SU-DHL-6 (cell line): ENCODE measurements at regions not wholly inside any gene's neighbourhood (a gene's known extent, or its start where the extent isn't known, plus 50 kb on each side); places are given as distances from the start of the nearest gene placed in this dataset.

Experiments used
- H2AFZ ChIP-seq: fragments of 200-600 bp; sonication (generic); 2 replicates; pipeline ENCODE4 v1.6.1; 2014; ENCODE audit warnings: low read depth, mild to moderate bottlenecking, moderate library complexity, mixed read lengths, antibody characterized with exemption, low read length; ENCODE audit not compliant: severe bottlenecking
- H3F3A ChIP-seq: fragments of 200-600 bp; shearing (Covaris generic); 2 replicates; pipeline ENCODE4 v1.6.0; 2016; ENCODE audit warnings: antibody characterized with exemption, mild to moderate bottlenecking; ENCODE audit not compliant: insufficient read depth
- H3K27ac ChIP-seq: fragments of 200-600 bp; sonication (generic); 2 replicates; pipeline ENCODE4 v1.5.1; 2016; ENCODE audit warnings: low read depth, mild to moderate bottlenecking, low read length, moderate library complexity, mixed read lengths
- H3K27me3 ChIP-seq: fragments of 200-600 bp; sonication (generic), shearing (Covaris generic); 2 replicates; pipeline ENCODE4 v1.6.0; 2014; ENCODE audit warnings: mild to moderate bottlenecking, low read length
- H3K36me3 ChIP-seq: fragments of 200-600 bp; sonication (generic); 2 replicates; pipeline ENCODE4 v1.6.1; 2014; ENCODE audit warnings: mild to moderate bottlenecking, low read length, mixed read lengths
- H3K4me2 ChIP-seq: fragments of 300-600, 200-600 bp; shearing (Covaris generic), sonication (generic); 2 replicates; pipeline ENCODE4 v1.6.0; 2014; ENCODE audit warnings: low read length, low read depth, mild to moderate bottlenecking; ENCODE audit not compliant: poor library complexity, severe bottlenecking
- H3K4me3 ChIP-seq: fragments of 200-600 bp; sonication (generic); 2 replicates; pipeline ENCODE4 v1.5.1; 2014; ENCODE audit warnings: antibody characterized with exemption, low read length, mild to moderate bottlenecking, mixed read lengths; ENCODE audit not compliant: insufficient read depth, poor library complexity, severe bottlenecking
- H3K79me2 ChIP-seq: fragments of 200-600 bp; sonication (generic); 2 replicates; pipeline ENCODE4 v1.6.1; 2014; ENCODE audit warnings: mild to moderate bottlenecking, low read length, moderate library complexity; ENCODE audit not compliant: insufficient read depth
- H3K9ac ChIP-seq: fragments of 200-600 bp; sonication (generic); 2 replicates; pipeline ENCODE4 v1.7.0; 2014; ENCODE audit warnings: mild to moderate bottlenecking, low read length
- H3K9me2 ChIP-seq: fragments of 200-600 bp; sonication (generic); replicated peaks from 2 replicates; pipeline ENCODE4 v1.6.1; 2014; ENCODE audit warnings: low read length; ENCODE audit not compliant: insufficient read depth
- H3K9me3 ChIP-seq: fragments of 200-600 bp; sonication (generic); 2 replicates; pipeline ENCODE4 v1.6.1; 2014; ENCODE audit warnings: low read length, mixed read lengths; ENCODE audit not compliant: insufficient read depth
- H4K20me1 ChIP-seq: fragments of 200-600 bp; sonication (generic); 2 replicates; pipeline ENCODE4 v1.6.1; 2014; ENCODE audit warnings: low read depth, mild to moderate bottlenecking, antibody characterized with exemption, low read length, moderate library complexity, mixed read lengths
- CTCF ChIP-seq: fragments of 200-600 bp; sonication (generic); IDR thresholded peaks from one replicate; pipeline ENCODE4 v1.5.1; 2017; ENCODE audit warnings: antibody characterized with exemption, mild to moderate bottlenecking, low read length, moderate library complexity; ENCODE audit not compliant: insufficient read depth, poor library complexity, severe bottlenecking
- EZH2phosphoT487 ChIP-seq: fragments of 200-600 bp; sonication (generic), shearing (Covaris generic); conservative IDR thresholded peaks from 2 replicates; pipeline ENCODE4 v1.6.1; 2018; ENCODE audit warnings: mild to moderate bottlenecking, antibody characterized with exemption, low read length, moderate library complexity, mixed read lengths

- Histone ChIP-seq H3K4me3 (no peak overlapping the region), H3K4me2 (no peak overlapping the region), H3K27me3 (no peaks in the 10 kb centered on the region), H3K36me3 (no peaks in the 10 kb centered on the region), H3K9me2 (no peaks in the 10 kb centered on the region), H3K27ac (no peak overlapping the region), H3F3A (no peaks in the 10 kb centered on the region), H3K9ac (no peak overlapping the region), H4K20me1 (no peaks in the 10 kb centered on the region), H3K9me3 (no peaks in the 10 kb centered on the region), H2AFZ (no peak overlapping the region), H3K79me2 (no peaks in the 10 kb centered on the region)
- TF ChIP-seq CTCF (no peak), EZH2phosphoT487 (no peak)
Observed at GRCh38 chr10:56782503-56782902, 421.4 kb upstream of the ZWINT start.

- Histone ChIP-seq H3K9me2 (no peaks in the 10 kb centered on the region), H3F3A (no peaks in the 10 kb centered on the region), H3K27me3 (no peaks in the 10 kb centered on the region), H3K27ac (no peak overlapping the region), H3K79me2 (no peaks in the 10 kb centered on the region), H2AFZ (no peak overlapping the region), H3K4me2 (no peak overlapping the region), H3K4me3 (no peak overlapping the region), H3K9me3 (peaks cover 9% of the 10 kb centered on the region; the same call in 1 of the 2 replicates), H4K20me1 (no peaks in the 10 kb centered on the region), H3K36me3 (no peaks in the 10 kb centered on the region), H3K9ac (no peak overlapping the region)
- TF ChIP-seq CTCF (no peak), EZH2phosphoT487 (no peak)
Observed at GRCh38 chr10:56771343-56771742, 410.3 kb upstream of the ZWINT start.

- TF ChIP-seq EZH2phosphoT487 (no peak), CTCF (no peak)
- H3K36me3 ChIP-seq = no peaks in the 10 kb centered on the region
- H3K9me3 ChIP-seq = peaks cover 6% of the 10 kb centered on the region; the same call in 1 of the 2 replicates
- H3K79me2 ChIP-seq = no peaks in the 10 kb centered on the region
- no peak overlapping the region for H2AFZ ChIP-seq
- no peak overlapping the region for H3K27ac ChIP-seq
- no peak overlapping the region for H3K4me3 ChIP-seq
- H3K4me2 ChIP-seq = no peak overlapping the region
- H3K9ac ChIP-seq = no peak overlapping the region
- H3F3A ChIP-seq = no peaks in the 10 kb centered on the region
- no peaks in the 10 kb centered on the region for H3K27me3 ChIP-seq
- H4K20me1 ChIP-seq = no peaks in the 10 kb centered on the region
- no peaks in the 10 kb centered on the region for H3K9me2 ChIP-seq
Observed at GRCh38 chr10:56763090-56763489, 402.0 kb upstream of the ZWINT start.
